HEK293 (cell line): ENCODE measurements at regions not wholly inside any gene's neighbourhood (a gene's known extent, or its start where the extent isn't known, plus 50 kb on each side); places are given as distances from the start of the nearest gene placed in this dataset.

Experiments
- ATF2 ChIP-seq: fragments of 450-650 bp; formaldehyde crosslinking; IDR thresholded peaks from 2 replicates; pipeline ENCODE4 v1.5.1; 2016; ENCODE audit warnings: missing biosample characterization, missing genetic modification characterization, low read depth
- CTCF ChIP-seq: fragments of 450-650 bp; formaldehyde crosslinking; IDR thresholded peaks from 2 replicates; pipeline ENCODE4 v1.5.1; 2016; ENCODE audit warnings: missing biosample characterization, missing genetic modification characterization
- GLIS1 ChIP-seq: fragments of 450-650 bp; formaldehyde crosslinking; IDR thresholded peaks from 2 replicates; pipeline ENCODE4 v1.5.1; 2016; ENCODE audit warnings: missing biosample characterization, missing genetic modification characterization
- ZBTB1 ChIP-seq: fragments of 450-650 bp; formaldehyde crosslinking; IDR thresholded peaks from 2 replicates; pipeline ENCODE4 v1.5.1; 2016; ENCODE audit warnings: missing biosample characterization, missing genetic modification characterization
- ZIC2 ChIP-seq: fragments of 450-650 bp; formaldehyde crosslinking; IDR thresholded peaks from 2 replicates; pipeline ENCODE4 v1.5.1; 2016; ENCODE audit warnings: missing biosample characterization, missing genetic modification characterization
- ZNF561 ChIP-seq: fragments of 450-650 bp; IDR thresholded peaks from 2 replicates; pipeline ENCODE4 v1.5.1; 2018; ENCODE audit warnings: missing biosample characterization, missing genetic modification characterization, borderline replicate concordance
- ZNF747 ChIP-seq: fragments of 450-650 bp; formaldehyde crosslinking; IDR thresholded peaks from 2 replicates; pipeline ENCODE4 v1.5.1; 2016; ENCODE audit warnings: missing biosample characterization, missing genetic modification characterization
- TF ChIP-seq, protein P1 (sequence below): fragments of 450-650 bp; formaldehyde crosslinking; IDR thresholded peaks from 2 replicates; pipeline ENCODE4 v1.5.1; 2016; ENCODE audit warnings: missing biosample characterization, missing genetic modification characterization

DNA sequence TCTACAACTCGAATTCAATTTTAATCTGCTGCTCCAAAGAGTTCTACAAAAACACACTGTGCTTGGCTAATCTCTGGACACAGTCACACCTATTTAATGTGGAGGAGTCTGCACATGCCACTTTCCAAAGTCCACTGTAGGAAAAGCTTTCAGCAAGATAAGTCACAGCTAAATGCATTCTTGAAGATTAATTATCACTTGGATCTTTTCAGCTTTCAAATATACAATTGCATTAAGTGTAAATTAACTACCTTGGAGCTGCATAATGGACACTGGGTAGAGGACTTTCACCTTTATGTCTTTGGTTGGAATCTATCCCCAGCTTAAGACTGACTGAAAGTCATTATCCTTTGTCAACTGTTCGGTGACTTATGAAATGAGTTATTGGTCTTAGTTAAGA lies 565.1 kb downstream of the PIK3C3 start:
- TF ChIP-seq ZIC2 (tag by site-specific recombination) (no peak), CTCF (tag by site-specific recombination) (no peak), ZNF561 (tag by site-specific recombination) (no peak), ATF2 (tag by site-specific recombination) (no peak), GLIS1 (tag by site-specific recombination) (no peak), ZBTB1 (tag by site-specific recombination) (no peak), ZNF747 (tag by site-specific recombination) (no peak)
- TF ChIP-seq, protein P1, sequence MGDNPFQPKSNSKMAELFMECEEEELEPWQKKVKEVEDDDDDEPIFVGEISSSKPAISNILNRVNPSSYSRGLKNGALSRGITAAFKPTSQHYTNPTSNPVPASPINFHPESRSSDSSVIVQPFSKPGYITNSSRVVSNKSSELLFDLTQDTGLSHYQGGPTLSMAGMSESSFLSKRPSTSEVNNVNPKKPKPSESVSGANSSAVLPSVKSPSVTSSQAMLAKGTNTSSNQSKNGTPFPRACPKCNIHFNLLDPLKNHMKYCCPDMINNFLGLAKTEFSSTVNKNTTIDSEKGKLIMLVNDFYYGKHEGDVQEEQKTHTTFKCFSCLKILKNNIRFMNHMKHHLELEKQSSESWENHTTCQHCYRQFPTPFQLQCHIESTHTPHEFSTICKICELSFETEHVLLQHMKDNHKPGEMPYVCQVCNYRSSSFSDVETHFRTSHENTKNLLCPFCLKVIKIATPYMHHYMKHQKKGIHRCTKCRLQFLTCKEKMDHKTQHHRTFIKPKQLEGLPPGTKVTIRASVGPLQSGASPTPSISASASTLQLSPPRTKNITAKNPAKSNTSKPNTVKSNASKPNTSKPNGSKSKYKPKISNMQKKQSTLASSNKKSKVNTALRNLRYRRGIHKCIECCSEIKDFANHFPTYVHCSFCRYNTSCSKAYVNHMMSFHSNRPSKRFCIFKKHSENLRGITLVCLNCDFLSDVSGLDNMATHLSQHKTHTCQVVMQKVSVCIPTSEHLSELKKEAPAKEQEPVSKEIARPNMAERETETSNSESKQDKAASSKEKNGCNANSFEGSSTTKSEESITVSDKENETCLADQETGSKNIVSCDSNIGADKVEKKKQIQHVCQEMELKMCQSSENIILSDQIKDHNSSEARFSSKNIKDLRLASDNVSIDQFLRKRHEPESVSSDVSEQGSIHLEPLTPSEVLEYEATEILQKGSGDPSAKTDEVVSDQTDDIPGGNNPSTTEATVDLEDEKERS (tag by site-specific recombination), result no peak
